ENCODE measurements at regions not wholly inside any gene's neighbourhood (a gene's known extent, or its start where the extent isn't known, plus 50 kb on each side); places are given as distances from the start of the nearest gene placed in this dataset.

- no TSS peak for BruUV-seq (replicated peaks)
- Histone ChIP-seq H3K27me3 (replicated peaks; ENCODE audit: insufficient read depth, low read depth, low read length, poor library complexity) (no peaks in the 10 kb centered on the region), H3K9me3 (ENCODE audit: low read depth, low read length, poor library complexity, severe bottlenecking) (no peaks in the 10 kb centered on the region), H3K4me1 (ENCODE audit: insufficient read depth, low read length, poor library complexity, severe bottlenecking) (no peaks in the 10 kb centered on the region), H3K27ac (ENCODE audit: low read depth, low read length, poor library complexity, severe bottlenecking) (no peak overlapping the region), H3K36me3 (ENCODE audit: insufficient read depth, low read length, poor library complexity, severe bottlenecking) (no peaks in the 10 kb centered on the region), H3K4me3 (ENCODE audit: low read depth, low read length, poor library complexity, severe bottlenecking) (no peak overlapping the region)
- TF ChIP-seq CTCF (conservative IDR thresholded peaks at IDR 0.05; ENCODE audit: low read depth, low read length) (no peak), EZH2 (IDR thresholded peaks at IDR 0.05; ENCODE audit: borderline replicate concordance, low read depth, low read length, poor library complexity, severe bottlenecking) (no peak)
- CTCF ChIA-PET: no interaction called here
- DNase-seq (ENCODE audit: low spot score): no peak
- intact Hi-C loops (cut with micrococcal nuclease; ENCODE audit: unreplicated experiment): no loop called here
- POLR2A ChIA-PET (ENCODE audit: low non-redundant PET): no interaction called here
Observed at GRCh38 chr5:133714161-133714915, 102.0 kb upstream of the FSTL4 start.

- no peak for TF ChIP-seq EZH2 (IDR thresholded peaks at IDR 0.05; ENCODE audit: borderline replicate concordance, low read depth, low read length, poor library complexity, severe bottlenecking)
- TF ChIP-seq CTCF (conservative IDR thresholded peaks at IDR 0.05; ENCODE audit: low read depth, low read length): no peak
- H3K4me3 ChIP-seq (ENCODE audit: low read depth, low read length, poor library complexity, severe bottlenecking): no peak overlapping the region
- no peak for DNase-seq (ENCODE audit: low spot score)
- no peaks in the 10 kb centered on the region for H3K9me3 ChIP-seq (ENCODE audit: low read depth, low read length, poor library complexity, severe bottlenecking)
- intact Hi-C loops (cut with micrococcal nuclease; ENCODE audit: unreplicated experiment): no loop called here
- H3K27ac ChIP-seq (ENCODE audit: low read depth, low read length, poor library complexity, severe bottlenecking): no peak overlapping the region
- no peaks in the 10 kb centered on the region for H3K4me1 ChIP-seq (ENCODE audit: insufficient read depth, low read length, poor library complexity, severe bottlenecking)
- POLR2A ChIA-PET (ENCODE audit: low non-redundant PET): interaction anchor here (0.6 kb wide), 1 partner anchor 52 kb away, joined by 3 read pairs; no protein-coding TSS in a partner anchor
- no TSS peak for BruUV-seq (replicated peaks)
- CTCF ChIA-PET: no interaction called here
- no peaks in the 10 kb centered on the region for H3K36me3 ChIP-seq (ENCODE audit: insufficient read depth, low read length, poor library complexity, severe bottlenecking)
- H3K27me3 ChIP-seq (replicated peaks; ENCODE audit: insufficient read depth, low read depth, low read length, poor library complexity): no peaks in the 10 kb centered on the region
Observed at GRCh38 chr5:133713751-133714150, 101.4 kb upstream of the FSTL4 start.

- ChIA-PET POLR2A (ENCODE audit: low non-redundant PET) (interaction anchor here (0.6 kb wide), 1 partner anchor 51 kb away, joined by 3 read pairs; no protein-coding TSS in a partner anchor), CTCF (no interaction called here)
- no peaks in the 10 kb centered on the region for H3K36me3 ChIP-seq (ENCODE audit: insufficient read depth, low read length, poor library complexity, severe bottlenecking)
- no peak for DNase-seq (ENCODE audit: low spot score)
- H3K4me3 ChIP-seq (ENCODE audit: low read depth, low read length, poor library complexity, severe bottlenecking): no peak overlapping the region
- no TSS peak for BruUV-seq (replicated peaks)
- no peak for TF ChIP-seq EZH2 (IDR thresholded peaks at IDR 0.05; ENCODE audit: borderline replicate concordance, low read depth, low read length, poor library complexity, severe bottlenecking)
- no peak for TF ChIP-seq CTCF (conservative IDR thresholded peaks at IDR 0.05; ENCODE audit: low read depth, low read length)
- intact Hi-C loops (cut with micrococcal nuclease; ENCODE audit: unreplicated experiment): no loop called here
- H3K27me3 ChIP-seq (replicated peaks; ENCODE audit: insufficient read depth, low read depth, low read length, poor library complexity): no peaks in the 10 kb centered on the region
- no peaks in the 10 kb centered on the region for H3K4me1 ChIP-seq (ENCODE audit: insufficient read depth, low read length, poor library complexity, severe bottlenecking)
- no peaks in the 10 kb centered on the region for H3K9me3 ChIP-seq (ENCODE audit: low read depth, low read length, poor library complexity, severe bottlenecking)
- H3K27ac ChIP-seq (ENCODE audit: low read depth, low read length, poor library complexity, severe bottlenecking): no peak overlapping the region
Observed at GRCh38 chr5:133713209-133713608, 100.9 kb upstream of the FSTL4 start.
